ENCODE measurements at regions not wholly inside any gene's neighbourhood (a gene's known extent, or its start where the extent isn't known, plus 50 kb on each side); places are given as distances from the start of the nearest gene placed in this dataset.

DNA sequence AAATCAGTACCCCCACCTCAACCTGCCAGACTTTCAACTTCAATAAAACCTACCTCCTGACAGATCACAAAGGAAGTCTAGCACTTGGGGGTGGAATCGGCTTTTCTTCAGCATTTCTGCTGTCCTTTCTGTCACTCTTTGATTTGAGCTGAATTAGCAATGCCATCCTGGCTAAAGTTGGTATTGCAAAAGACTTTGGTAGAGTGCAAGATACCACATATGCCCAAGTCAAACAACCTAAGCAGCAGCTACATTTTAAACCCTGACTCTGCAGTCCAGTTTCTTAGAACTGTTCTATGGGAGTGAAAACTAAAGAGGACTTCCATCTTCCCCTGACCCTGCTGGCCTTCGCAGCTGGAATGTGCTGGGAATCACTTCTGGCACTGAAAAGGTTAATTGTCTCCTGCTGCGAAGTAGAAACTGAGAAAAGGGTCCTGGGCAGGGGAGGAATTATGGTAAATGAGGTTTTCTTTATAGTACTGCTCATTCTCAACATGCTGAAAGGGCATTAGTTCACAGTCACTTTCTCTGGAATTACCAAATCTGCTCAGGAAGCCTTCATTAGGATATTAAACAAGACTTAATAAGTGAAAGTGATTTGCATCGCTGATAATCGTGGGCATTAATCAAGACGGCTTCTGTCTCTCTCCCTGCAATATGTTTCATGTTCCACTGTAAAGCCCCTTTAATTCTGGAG, 126.2 kb upstream of the SMYD2 start:
- peaks cover 17 to 35% (median 34%) of the 10 kb centered on the region in 3 donors for H3K27me3 Mint-ChIP-seq
- H3K4me3 Mint-ChIP-seq: no peak overlapping the region
- no peak for ATAC-seq (ENCODE audit: low read depth in 2 of 2)
- no peak overlapping the region for H3K27ac Mint-ChIP-seq
- H3K36me3 Mint-ChIP-seq: no peaks in the 10 kb centered on the region
- no peak for DNase-seq
- no peaks in the 10 kb centered on the region for H3K4me1 Mint-ChIP-seq
- no peaks in the 10 kb centered on the region for H3K9me3 Mint-ChIP-seq

DNA sequence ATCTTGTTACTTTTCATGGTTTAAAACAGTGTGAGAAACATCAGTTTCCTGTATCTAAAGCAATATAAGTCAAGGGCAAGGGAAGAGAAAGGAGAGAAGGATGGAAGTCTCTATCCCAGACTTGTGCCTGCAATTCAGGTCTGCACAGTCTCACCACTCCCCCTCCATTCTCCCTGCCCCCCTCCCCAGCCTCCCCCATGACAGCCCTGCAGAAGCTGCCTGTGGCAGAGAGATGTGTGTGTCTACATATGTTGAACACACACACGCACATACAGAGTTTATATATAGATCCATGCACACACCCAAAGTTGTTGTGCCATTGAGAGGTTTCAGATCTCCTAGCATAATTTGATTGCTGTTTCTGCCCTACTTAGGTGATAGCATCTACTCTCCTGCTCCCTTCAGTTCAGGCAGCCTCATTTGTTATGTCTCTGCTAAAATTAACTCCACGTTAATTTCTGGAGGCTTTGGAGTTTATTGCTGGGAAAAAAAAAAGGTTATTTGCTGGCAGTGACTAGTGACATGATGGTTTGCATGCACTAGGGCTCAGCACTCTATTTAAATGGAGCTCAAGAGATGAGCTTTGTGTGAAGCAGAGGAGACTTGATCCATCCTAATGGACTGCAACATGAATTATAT, 124.9 kb upstream of the SMYD2 start:
- no peaks in the 10 kb centered on the region for H3K4me1 Mint-ChIP-seq
- H3K4me3 Mint-ChIP-seq: no peak overlapping the region
- DNase-seq (no peak), ATAC-seq (ENCODE audit: low read depth in 2 of 2) (no peak)
- H3K27me3 Mint-ChIP-seq: peaks cover 17 to 35% (median 28%) of the 10 kb centered on the region in 3 donors
- H3K27ac Mint-ChIP-seq: no peak overlapping the region
- no peaks in the 10 kb centered on the region for H3K9me3 Mint-ChIP-seq
- no peaks in the 10 kb centered on the region for H3K36me3 Mint-ChIP-seq

DNA sequence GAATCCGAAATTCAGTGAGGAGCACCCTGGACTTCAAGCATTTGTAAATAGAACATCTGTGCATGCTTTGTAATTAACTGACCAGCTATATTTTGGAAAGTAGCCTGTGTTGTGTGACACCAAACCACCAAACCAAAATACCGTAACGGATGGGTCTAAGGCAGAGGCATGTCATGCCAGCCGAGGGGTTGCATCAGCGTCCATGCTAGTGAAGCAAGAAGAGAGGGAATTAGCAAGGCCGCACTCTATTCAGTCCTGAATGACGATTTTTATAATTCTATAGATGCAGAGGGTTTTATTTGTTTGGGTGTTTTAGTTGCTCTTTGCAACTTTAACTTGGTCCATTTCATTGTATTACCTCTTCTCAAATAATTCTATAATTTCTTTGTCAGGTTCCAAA, 116.8 kb upstream of the SMYD2 start:
- H3K4me3 Mint-ChIP-seq: no peak overlapping the region
- no peaks in the 10 kb centered on the region for H3K4me1 Mint-ChIP-seq
- DNase-seq (no peak), ATAC-seq (ENCODE audit: low read depth in 2 of 2) (no peak)
- peaks cover 8 to 9% (median 8%) of the 10 kb centered on the region in 3 donors for H3K27me3 Mint-ChIP-seq
- no peaks in the 10 kb centered on the region for H3K9me3 Mint-ChIP-seq
- H3K36me3 Mint-ChIP-seq: no peaks in the 10 kb centered on the region
- H3K27ac Mint-ChIP-seq: no peak overlapping the region

DNA sequence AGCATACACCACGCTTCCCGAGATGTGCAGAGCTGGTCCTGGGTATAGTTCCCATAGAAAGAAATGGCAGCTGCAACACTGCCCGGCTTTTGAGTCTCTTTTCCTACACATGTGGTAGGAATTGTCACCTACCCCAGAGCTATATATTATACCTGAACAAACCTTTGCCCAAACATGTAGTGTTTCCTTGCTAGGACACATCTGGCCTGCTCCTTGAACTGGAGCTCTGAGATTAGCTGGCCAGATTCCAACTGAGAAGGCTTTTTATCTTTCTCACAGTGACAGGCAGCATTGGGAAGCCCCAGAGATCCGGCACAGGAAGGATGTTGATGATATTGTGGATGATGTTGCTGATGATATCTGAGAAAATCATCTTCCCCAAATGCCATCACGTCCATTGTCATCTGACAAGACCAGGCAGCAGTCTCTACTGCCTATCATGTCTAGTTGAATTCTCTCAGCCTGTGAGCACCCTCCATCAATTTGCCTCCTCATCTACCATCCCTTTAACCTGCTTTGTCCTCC, 115.0 kb upstream of the SMYD2 start:
- no peaks in the 10 kb centered on the region for H3K36me3 Mint-ChIP-seq
- ATAC-seq (ENCODE audit: low read depth in 2 of 2) (no peak), DNase-seq (no peak)
- H3K27me3 Mint-ChIP-seq: peaks cover 6 to 23% (median 11%) of the 10 kb centered on the region in 3 donors
- H3K4me3 Mint-ChIP-seq: no peak overlapping the region
- peak overlapping the region in 1 of 6 donors; percentile 27 for H3K27ac Mint-ChIP-seq
- H3K4me1 Mint-ChIP-seq: no peaks in the 10 kb centered on the region
- no peaks in the 10 kb centered on the region for H3K9me3 Mint-ChIP-seq

DNA sequence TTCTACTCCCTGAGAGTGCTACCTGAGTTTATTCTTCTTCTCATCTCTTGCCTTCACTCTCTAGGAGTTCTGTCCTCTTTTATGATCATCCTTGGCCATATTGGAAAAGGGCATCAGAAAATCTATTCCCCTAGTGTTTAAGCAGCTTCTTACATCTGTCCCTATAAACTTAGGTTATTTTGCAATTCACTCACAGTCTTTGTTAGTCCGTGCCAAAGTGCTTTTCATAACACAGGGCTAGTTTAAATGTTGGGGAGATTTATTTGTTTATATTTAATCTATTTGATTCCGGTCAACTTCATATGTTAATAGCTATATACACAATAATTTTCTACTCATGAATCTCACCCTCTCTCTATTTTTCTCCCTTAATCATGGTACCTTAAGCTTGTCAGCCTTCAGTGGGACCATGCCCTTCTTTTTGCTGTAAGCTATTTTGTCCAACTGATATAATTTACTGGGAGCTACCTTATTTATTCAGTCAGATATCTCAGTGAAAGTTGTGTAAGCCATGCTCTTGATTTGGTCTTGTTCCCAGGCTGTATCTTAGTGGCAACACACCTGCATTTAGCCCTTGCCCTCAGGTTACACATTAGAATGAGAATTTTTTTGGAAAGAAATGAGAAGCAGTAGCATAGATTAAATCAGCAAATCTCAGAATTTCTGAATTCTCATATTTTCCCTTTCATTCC, 106.3 kb upstream of the SMYD2 start:
- ATAC-seq (ENCODE audit: low read depth in 2 of 2) (no peak), DNase-seq (no peak)
- no peaks in the 10 kb centered on the region for H3K4me1 Mint-ChIP-seq
- H3K36me3 Mint-ChIP-seq: no peaks in the 10 kb centered on the region
- H3K4me3 Mint-ChIP-seq: no peak overlapping the region
- no peak overlapping the region for H3K27ac Mint-ChIP-seq
- peaks cover 18 to 41% (median 30%) of the 10 kb centered on the region in 3 donors for H3K27me3 Mint-ChIP-seq
- H3K9me3 Mint-ChIP-seq: peaks cover 0 to 2% (median 0%) of the 10 kb centered on the region in 7 donors

DNA sequence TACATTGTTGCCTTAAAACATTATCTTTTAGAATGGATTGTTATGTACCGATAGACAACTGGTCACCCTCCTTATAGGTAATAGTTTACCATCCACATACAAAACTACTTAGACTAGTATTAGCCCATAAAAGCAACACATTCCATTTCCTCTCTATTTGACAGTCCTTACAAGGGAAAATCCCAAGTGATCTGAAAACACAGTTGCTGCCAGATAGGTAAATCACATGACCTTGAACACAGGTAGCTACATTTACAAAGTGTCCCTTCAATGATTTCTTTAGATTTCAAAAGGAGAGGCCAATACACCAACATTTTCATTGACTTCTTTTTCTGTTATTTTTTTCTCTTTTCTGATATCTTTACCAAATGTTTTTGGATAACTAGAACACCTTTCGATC, 102.9 kb upstream of the SMYD2 start:
- Mint-ChIP-seq H3K9me3 (peaks cover 4 to 19% (median 6%) of the 10 kb centered on the region in 7 donors), H3K36me3 (no peaks in the 10 kb centered on the region), H3K4me3 (no peak overlapping the region), H3K27me3 (peaks cover 17 to 46% (median 35%) of the 10 kb centered on the region in 3 donors), H3K27ac (no peak overlapping the region), H3K4me1 (no peaks in the 10 kb centered on the region)
- no peak for DNase-seq
- no peak for ATAC-seq (ENCODE audit: low read depth in 2 of 2)

DNA sequence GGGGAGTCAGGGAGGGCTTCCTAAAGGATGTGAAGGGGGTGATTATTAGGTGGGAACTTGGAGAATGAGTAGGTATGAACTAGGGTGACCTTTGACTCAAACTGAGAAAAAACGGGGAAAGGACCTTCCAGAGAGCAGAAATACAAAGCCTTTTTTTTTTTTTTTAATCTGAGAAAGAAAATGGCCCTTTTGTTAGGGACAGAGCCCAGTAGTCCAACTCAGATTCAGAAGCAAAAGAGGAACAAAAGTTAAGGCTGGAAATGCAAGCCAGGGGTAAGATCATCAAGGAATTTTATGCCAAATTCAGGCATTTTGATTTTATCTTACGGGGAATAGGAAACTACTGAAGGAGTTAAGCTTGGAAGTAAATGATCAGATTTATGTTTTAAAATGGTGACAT, 96.0 kb upstream of the SMYD2 start:
- H3K27ac Mint-ChIP-seq: no peak overlapping the region
- peaks cover 0 to 2% (median 0%) of the 10 kb centered on the region in 3 donors for H3K4me1 Mint-ChIP-seq
- peaks cover 30 to 70% (median 53%) of the 10 kb centered on the region in 3 donors for H3K27me3 Mint-ChIP-seq
- DNase-seq: no peak
- no peaks in the 10 kb centered on the region for H3K36me3 Mint-ChIP-seq
- peaks cover 6 to 22% (median 12%) of the 10 kb centered on the region in 7 donors for H3K9me3 Mint-ChIP-seq
- no peak for ATAC-seq (ENCODE audit: low read depth in 2 of 2)
- no peak overlapping the region for H3K4me3 Mint-ChIP-seq

DNA sequence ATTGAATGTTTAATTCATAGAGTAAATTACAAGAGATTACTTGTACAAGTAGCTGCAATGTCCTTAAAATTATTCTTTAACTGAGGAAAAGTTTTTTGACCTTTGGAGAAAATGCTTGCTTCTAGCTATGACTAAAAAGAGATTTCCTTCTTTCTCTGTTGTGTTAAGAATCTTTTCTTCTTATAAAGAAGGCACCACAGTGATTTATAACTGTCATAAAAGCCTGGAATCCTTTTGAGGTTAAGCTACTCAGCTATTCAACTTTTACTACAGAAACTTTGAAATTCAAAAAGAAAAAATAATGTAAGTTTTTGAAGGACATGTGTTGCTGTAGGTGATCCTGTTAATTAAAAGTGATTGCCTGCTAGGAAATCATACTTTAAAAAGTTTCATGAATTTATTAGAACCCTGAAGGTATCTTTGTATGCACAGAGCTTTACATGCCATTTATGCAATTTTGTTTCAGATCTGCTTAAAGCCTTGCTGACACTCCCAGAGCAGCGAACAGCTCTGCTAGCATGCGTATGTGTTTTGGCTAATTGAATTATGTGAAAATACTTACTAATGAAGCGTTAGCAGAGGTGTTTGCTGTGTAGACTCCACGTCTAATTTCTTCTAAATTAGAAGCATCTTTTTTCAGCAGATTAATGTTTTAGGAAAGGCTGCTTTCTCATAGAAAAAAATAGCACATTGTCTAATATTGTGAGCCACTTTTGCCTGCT, 94.7 kb upstream of the SMYD2 start:
- DNase-seq: no peak
- ATAC-seq (ENCODE audit: low read depth in 2 of 2): no peak
- Mint-ChIP-seq H3K9me3 (peaks cover 6 to 19% (median 12%) of the 10 kb centered on the region in 7 donors), H3K4me1 (peaks cover 0 to 2% (median 0%) of the 10 kb centered on the region in 3 donors), H3K4me3 (no peak overlapping the region), H3K27ac (no peak overlapping the region), H3K36me3 (no peaks in the 10 kb centered on the region), H3K27me3 (peaks cover 32 to 77% (median 65%) of the 10 kb centered on the region in 3 donors)

DNA sequence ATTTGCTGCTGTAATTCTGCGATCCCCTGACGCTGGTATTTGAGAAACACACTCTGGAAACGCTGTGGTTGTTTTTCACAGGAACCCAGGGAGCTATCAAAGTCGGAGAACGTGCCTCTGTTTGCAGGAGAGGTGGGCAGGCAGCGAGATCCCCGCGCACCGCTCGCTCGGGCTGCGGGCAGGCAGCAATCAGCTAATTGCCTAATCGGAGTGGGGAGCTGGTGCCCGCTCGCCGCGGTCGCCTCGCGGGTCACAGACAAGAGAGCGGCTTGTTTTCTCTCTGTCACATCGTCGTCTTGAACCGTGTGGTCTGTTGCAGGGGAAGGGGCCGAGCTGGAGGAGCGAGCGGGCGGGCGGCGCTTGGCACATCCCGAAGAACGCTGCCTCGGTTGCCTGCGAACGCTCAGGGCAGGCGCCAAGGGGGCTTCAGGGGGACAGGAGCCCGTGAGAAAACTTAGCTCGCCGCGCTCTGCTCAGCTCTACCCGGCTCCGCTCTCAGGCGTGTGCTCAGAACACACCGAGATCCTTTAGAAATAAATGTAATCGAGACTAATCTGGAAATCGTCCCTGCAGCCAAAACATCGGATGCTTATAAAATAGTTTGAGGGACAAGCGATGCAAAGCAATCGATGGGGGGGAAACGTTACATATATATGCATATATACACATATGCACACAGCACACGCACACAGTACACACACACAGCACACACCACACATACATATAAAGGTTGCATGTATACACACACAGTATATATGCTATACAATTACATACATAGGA, 93.6 kb upstream of the SMYD2 start:
- Mint-ChIP-seq H3K27me3 (peaks cover 29 to 74% (median 67%) of the 10 kb centered on the region in 3 donors), H3K4me3 (no peak overlapping the region), H3K9me3 (peaks cover 6 to 12% (median 10%) of the 10 kb centered on the region in 7 donors), H3K4me1 (peaks cover 0 to 2% (median 0%) of the 10 kb centered on the region in 3 donors), H3K27ac (no peak overlapping the region), H3K36me3 (no peaks in the 10 kb centered on the region)
- ATAC-seq (ENCODE audit: low read depth in 2 of 2) (no peak), DNase-seq (no peak)

DNA sequence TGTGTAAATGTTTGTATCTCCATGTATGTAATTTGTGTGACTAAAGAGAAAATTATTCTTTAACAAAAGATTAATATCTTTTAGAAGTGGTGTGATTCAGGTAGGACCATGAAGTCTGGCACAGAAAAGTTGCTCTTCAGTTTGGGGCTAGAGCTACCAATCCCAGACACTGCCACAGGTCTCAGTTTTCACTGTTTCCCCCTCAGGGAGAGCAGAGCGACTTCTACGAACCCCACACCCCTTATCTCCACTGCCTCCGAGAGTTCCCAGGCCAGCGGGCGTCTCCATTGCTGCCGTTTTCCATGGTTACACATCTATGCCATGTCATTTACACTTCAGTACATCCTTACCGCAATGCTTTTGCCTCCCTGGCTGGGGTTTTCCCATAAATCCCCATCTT, 93.0 kb upstream of the SMYD2 start:
- Mint-ChIP-seq H3K4me3 (no peak overlapping the region), H3K27me3 (peaks cover 29 to 74% (median 61%) of the 10 kb centered on the region in 3 donors)
- ATAC-seq (ENCODE audit: low read depth in 2 of 2): no peak

DNA sequence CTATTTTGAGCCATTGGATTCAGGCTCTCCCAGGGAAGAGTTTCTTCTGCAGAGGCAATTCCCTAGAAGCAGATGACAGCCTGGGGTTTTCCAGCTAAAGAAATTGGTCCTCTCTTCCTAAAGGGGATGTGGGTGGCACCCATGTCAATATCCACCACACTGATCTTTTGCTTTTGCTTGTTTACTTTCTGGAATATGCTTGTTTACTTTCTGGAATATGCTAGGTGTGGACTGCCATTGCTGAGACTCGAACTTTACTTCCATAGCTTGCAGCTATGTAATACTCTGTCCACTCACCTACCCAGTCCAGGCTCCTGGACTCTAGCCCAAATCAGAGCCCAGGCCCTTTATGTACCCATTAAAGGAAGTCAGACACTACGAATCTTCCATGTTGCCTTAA, 92.1 kb upstream of the SMYD2 start:
- Mint-ChIP-seq H3K4me1 (peaks cover 0 to 2% (median 0%) of the 10 kb centered on the region in 3 donors), H3K27ac (no peak overlapping the region), H3K27me3 (peaks cover 33 to 74% (median 65%) of the 10 kb centered on the region in 3 donors), H3K36me3 (no peaks in the 10 kb centered on the region), H3K4me3 (no peak overlapping the region), H3K9me3 (peaks cover 0 to 5% (median 2%) of the 10 kb centered on the region in 7 donors)
- ATAC-seq (ENCODE audit: low read depth in 2 of 2) (no peak), DNase-seq (no peak)

More for the DNA sequence above, 93.0 kb upstream of the SMYD2 start:
- Mint-ChIP-seq H3K9me3 (peaks cover 3 to 8% (median 5%) of the 10 kb centered on the region in 7 donors), H3K36me3 (no peaks in the 10 kb centered on the region), H3K27ac (no peak overlapping the region), H3K4me1 (peaks cover 0 to 2% (median 0%) of the 10 kb centered on the region in 3 donors)
- no peak for DNase-seq

DNA sequence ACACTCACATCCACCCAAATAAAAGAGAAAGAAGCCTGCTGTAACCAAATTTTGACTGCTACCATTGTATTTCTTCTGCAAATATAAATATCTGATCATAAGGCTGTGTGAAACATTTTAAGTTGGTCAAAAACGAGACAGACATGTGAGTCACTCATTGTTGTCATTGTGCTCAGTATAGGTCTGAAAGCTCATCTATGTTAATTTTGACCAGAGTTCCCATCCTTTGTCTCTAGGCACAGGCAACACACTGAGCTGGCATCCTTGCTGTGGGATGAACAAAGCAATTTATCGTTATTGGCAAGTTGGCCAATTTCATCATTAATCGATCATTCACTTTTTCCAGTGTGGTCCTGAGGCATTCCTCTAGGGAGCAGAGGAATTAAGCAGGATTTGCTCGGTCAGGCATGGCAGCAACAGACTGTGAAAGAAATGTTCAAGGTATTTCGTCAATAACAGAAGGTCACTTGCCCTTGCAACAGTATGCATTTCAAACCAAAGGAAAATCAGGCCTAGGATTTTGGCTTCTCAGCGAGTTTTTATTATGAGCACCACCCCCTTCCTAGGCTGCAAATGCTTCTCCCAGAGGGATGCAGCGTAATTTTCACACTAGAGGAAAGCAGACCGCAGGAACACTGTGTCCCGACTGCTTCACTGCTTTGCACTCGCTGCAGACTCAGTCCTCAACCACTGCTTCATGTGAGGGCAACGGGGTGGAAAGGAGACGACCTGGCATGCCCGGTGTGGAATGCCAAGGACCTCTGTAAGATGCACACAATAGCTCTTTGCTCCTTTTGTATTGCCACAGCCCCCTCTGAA, 87.9 kb upstream of the SMYD2 start:
- peaks cover 31 to 62% (median 57%) of the 10 kb centered on the region in 3 donors for H3K27me3 Mint-ChIP-seq

More for the DNA sequence above, 87.9 kb upstream of the SMYD2 start:
- Mint-ChIP-seq H3K4me3 (no peak overlapping the region), H3K9me3 (peaks cover 0 to 5% (median 0%) of the 10 kb centered on the region in 7 donors), H3K27ac (no peak overlapping the region), H3K4me1 (no peaks in the 10 kb centered on the region), H3K36me3 (no peaks in the 10 kb centered on the region)
- ATAC-seq (ENCODE audit: low read depth in 2 of 2) (no peak), DNase-seq (no peak)
